ENCODE measurements at regions not wholly inside any gene's neighbourhood (a gene's known extent, or its start where the extent isn't known, plus 50 kb on each side); places are given as distances from the start of the nearest gene placed in this dataset.

DNA sequence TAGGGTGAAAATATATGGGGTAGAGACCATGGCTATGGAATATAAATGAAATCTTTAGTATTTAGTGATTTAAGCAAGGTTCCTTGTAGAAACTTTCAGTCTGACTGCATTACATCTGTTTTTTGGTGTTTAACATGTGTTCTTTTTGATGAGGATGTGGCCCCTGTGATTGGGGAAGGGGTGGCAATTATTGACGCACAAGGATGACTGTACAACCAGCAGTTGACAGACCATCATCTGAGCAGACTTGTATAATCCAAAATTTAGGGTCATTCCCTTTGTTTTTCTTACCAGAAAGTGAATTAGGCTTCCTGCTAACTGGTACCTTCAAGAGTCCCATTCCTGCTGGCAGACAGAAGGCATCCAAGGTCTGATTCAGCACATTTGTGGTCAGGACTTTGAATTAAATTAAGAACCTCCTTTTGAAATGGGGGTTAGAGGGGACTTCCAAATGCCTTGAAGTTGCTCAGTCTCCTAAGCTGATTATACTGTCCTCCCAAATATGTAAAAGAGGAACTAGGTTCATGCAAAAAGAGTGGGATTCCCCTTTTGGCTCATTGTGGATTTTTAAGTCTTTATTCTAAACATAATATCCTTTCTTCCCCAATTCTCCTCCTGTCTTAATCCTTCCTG is 112.4 kb upstream of the CXCL13 start:
- ATAC-seq, result no peak
- Histone ChIP-seq H3K27me3 (ENCODE audit: insufficient read depth in 3 of 3, low read length in 2 of 3) (no peaks in the 10 kb centered on the region), H3K27ac (no peak overlapping the region), H3K36me3 (ENCODE audit: insufficient read depth in 1 of 2, low read depth in 1 of 2) (no peaks in the 10 kb centered on the region), H3K4me1 (no peaks in the 10 kb centered on the region), H3K4me3 (no peak overlapping the region), H3K9me3 (no peaks in the 10 kb centered on the region)
- TF ChIP-seq, protein P1, sequence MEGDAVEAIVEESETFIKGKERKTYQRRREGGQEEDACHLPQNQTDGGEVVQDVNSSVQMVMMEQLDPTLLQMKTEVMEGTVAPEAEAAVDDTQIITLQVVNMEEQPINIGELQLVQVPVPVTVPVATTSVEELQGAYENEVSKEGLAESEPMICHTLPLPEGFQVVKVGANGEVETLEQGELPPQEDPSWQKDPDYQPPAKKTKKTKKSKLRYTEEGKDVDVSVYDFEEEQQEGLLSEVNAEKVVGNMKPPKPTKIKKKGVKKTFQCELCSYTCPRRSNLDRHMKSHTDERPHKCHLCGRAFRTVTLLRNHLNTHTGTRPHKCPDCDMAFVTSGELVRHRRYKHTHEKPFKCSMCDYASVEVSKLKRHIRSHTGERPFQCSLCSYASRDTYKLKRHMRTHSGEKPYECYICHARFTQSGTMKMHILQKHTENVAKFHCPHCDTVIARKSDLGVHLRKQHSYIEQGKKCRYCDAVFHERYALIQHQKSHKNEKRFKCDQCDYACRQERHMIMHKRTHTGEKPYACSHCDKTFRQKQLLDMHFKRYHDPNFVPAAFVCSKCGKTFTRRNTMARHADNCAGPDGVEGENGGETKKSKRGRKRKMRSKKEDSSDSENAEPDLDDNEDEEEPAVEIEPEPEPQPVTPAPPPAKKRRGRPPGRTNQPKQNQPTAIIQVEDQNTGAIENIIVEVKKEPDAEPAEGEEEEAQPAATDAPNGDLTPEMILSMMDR (IDR thresholded peaks at IDR 0.05), result no peak
- no peak for DNase-seq
- 89 to 96% (median 93%) methylated on average over 1 of the region's 1 CpG for WGBS, 3 donors
- intact Hi-C loops (cut with DNase I), result no loop called here

DNA sequence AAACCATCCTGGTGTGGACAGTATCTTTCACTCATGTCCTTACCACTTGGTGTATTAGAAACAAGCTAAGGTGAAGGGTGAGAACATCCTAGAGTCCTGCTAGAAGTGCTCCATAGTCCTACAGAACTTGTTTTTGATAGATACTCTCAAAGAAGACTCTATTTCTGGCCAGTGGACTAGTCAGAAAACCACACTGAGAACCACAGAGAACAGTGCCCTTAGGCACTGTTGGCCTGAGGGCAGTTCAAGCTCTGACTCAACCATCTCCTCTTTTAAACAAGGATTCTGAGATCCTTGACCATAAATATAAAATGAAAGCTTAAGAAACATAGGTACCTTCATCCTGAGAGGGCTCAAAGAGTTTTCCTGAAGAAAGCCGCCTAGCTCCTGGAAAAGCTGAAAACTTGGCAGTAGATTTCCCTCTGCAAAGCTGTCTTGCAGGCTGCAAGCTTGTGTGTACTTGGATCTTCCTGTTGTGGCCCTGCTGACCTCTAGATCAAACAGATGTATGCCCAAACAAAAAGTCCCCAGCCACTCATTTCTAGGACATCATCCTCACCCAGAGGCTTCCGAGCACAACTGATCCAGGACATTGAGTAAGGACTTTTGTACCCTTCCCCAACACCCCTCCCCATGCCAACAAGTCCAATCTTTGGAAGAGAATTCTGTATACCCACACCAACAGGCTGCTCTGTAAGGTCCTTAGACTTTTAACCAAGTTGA is 111.6 kb upstream of the CXCL13 start:
- H3K36me3 ChIP-seq (ENCODE audit: insufficient read depth in 1 of 2, low read depth in 1 of 2), result no peaks in the 10 kb centered on the region
- H3K4me3 ChIP-seq, result no peak overlapping the region
- no peaks in the 10 kb centered on the region for H3K4me1 ChIP-seq
- no peaks in the 10 kb centered on the region for H3K27me3 ChIP-seq (ENCODE audit: insufficient read depth in 3 of 3, low read length in 2 of 3)
- no peak overlapping the region for H3K27ac ChIP-seq
- intact Hi-C loops (cut with DNase I), result no loop called here
- ATAC-seq (no peak), DNase-seq (no peak)
- no peaks in the 10 kb centered on the region for H3K9me3 ChIP-seq
- WGBS, 3 donors, result 70 to 90% (median 72%) methylated on average over 2 of the region's 2 CpGs
- TF ChIP-seq, protein P1 (IDR thresholded peaks at IDR 0.05), result no peak

DNA sequence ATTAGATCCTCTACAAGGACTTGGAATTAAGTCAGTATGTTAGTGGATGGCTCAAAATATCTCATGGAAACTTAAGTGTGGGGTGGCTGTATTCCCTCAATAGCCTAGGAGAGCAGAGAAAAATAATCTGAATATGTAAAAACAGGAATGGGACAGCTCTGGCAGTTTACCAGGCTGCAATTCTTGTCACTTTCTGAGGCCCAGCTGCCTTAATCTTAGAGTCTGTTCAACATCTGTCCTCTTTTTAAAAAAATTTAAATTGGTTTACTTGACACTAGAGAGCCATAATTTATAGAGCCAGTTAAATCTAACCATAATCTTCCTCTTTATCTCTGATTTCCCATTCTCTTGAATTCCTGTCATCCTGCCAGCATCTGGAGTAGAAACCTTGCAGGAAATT is 109.2 kb upstream of the CXCL13 start:
- intact Hi-C loops (cut with DNase I), result no loop called here
- no peak for ATAC-seq
- Histone ChIP-seq H3K4me1 (no peaks in the 10 kb centered on the region), H3K27ac (no peak overlapping the region), H3K4me3 (no peak overlapping the region), H3K27me3 (ENCODE audit: insufficient read depth in 3 of 3, low read length in 2 of 3) (no peaks in the 10 kb centered on the region), H3K9me3 (no peaks in the 10 kb centered on the region), H3K36me3 (ENCODE audit: insufficient read depth in 1 of 2, low read depth in 1 of 2) (no peaks in the 10 kb centered on the region)
- no peak for DNase-seq
- TF ChIP-seq, protein P1 (IDR thresholded peaks at IDR 0.05), result no peak

DNA sequence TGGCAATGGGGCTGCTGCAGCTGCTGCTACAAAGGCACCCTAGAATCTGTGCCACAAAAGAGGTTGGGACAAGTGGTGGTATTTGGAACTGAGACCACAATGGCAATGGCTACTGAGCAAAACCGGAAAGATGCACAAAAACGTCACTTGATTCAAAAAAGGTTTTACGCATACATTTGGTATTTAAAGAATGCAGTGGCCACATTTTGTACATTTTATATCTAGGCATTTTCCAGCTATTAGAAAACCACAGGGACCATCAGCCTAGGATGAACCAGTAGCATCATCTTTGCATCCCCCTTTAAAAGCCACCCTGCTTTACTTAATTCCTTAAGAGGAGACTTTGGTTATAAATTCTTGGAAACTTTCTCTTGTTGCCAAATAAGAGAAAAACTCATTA is 104.8 kb upstream of the CXCL13 start:
- DNase-seq (no peak), ATAC-seq (no peak)
- H3K4me1 ChIP-seq, result no peaks in the 10 kb centered on the region
- no peak overlapping the region for H3K4me3 ChIP-seq
- 50 to 64% (median 51%) methylated on average over 3 of the region's 3 CpGs for WGBS, 3 donors
- H3K27ac ChIP-seq, result no peak overlapping the region
- no peaks in the 10 kb centered on the region for H3K9me3 ChIP-seq
- TF ChIP-seq, protein P1 (IDR thresholded peaks at IDR 0.05), result no peak
- no peaks in the 10 kb centered on the region for H3K27me3 ChIP-seq (ENCODE audit: insufficient read depth in 3 of 3, low read length in 2 of 3)
- intact Hi-C loops (cut with DNase I), result no loop called here
- no peaks in the 10 kb centered on the region for H3K36me3 ChIP-seq (ENCODE audit: insufficient read depth in 1 of 2, low read depth in 1 of 2)

DNA sequence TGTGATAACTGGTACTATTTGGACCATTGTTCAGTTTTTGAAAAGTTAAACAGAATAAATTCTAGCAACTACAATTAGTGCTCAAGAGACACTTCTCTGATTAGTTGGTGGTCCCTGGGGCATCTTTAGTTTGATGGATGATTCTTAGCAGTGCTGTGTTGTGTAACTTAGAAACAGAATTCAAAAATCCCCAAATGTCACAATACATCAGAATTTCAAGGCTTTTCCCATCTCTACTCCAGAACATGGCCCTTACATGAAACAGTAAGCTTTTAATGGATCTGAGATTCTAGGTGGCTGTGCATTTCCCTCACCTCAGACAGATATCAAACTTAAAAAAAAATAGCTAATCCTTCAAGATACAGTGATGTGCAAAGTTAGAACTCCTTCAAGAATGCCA is 104.4 kb upstream of the CXCL13 start:
- no peak overlapping the region for H3K27ac ChIP-seq
- H3K36me3 ChIP-seq (ENCODE audit: insufficient read depth in 1 of 2, low read depth in 1 of 2), result no peaks in the 10 kb centered on the region
- H3K4me1 ChIP-seq, result no peaks in the 10 kb centered on the region
- intact Hi-C loops (cut with DNase I), result no loop called here
- no peak for ATAC-seq
- no peak overlapping the region for H3K4me3 ChIP-seq
- TF ChIP-seq, protein P1 (IDR thresholded peaks at IDR 0.05), result no peak
- no peaks in the 10 kb centered on the region for H3K27me3 ChIP-seq (ENCODE audit: insufficient read depth in 3 of 3, low read length in 2 of 3)
- DNase-seq, result no peak
- no peaks in the 10 kb centered on the region for H3K9me3 ChIP-seq

All from psoas muscle (tissue), 7 donors.